Urinary bladder (tissue), 3 donors: ENCODE measurements at regions not wholly inside any gene's neighbourhood (a gene's known extent, or its start where the extent isn't known, plus 50 kb on each side); places are given as distances from the start of the nearest gene placed in this dataset.

Experiments
- DNase-seq: peaks from one replicate; pipeline ENCODE4 v3.0.0-alpha.2; 2015; ENCODE audit errors: extremely low spot score
- H3K27ac ChIP-seq: one replicate; pipeline ENCODE4 v1.5.1; 2013; ENCODE audit warnings: low read depth, mild to moderate bottlenecking, moderate library complexity
- H3K36me3 ChIP-seq: one replicate; pipeline ENCODE4 v1.6.1; 2013; ENCODE audit warnings: mild to moderate bottlenecking, moderate library complexity; ENCODE audit not compliant: insufficient read depth
- H3K4me1 ChIP-seq: one replicate; pipeline ENCODE4 v1.6.1; 2013; ENCODE audit warnings: mild to moderate bottlenecking, moderate library complexity; ENCODE audit not compliant: insufficient read depth
- H3K4me3 ChIP-seq: one replicate; pipeline ENCODE4 v1.5.1; 2013; ENCODE audit warnings: low read depth, low read length
- WGBS: extraction: QIAGEN DNeasy Blood & Tissue Kit; methylation state at CpG from one replicate; pipeline ENCODE4 v1.1.7; 2013; 5-methylcytosine and 5-hydroxymethylcytosine counted together
- donor health status: healthy with polysubstance abuse.
- donor health status: healthy.

DNA sequence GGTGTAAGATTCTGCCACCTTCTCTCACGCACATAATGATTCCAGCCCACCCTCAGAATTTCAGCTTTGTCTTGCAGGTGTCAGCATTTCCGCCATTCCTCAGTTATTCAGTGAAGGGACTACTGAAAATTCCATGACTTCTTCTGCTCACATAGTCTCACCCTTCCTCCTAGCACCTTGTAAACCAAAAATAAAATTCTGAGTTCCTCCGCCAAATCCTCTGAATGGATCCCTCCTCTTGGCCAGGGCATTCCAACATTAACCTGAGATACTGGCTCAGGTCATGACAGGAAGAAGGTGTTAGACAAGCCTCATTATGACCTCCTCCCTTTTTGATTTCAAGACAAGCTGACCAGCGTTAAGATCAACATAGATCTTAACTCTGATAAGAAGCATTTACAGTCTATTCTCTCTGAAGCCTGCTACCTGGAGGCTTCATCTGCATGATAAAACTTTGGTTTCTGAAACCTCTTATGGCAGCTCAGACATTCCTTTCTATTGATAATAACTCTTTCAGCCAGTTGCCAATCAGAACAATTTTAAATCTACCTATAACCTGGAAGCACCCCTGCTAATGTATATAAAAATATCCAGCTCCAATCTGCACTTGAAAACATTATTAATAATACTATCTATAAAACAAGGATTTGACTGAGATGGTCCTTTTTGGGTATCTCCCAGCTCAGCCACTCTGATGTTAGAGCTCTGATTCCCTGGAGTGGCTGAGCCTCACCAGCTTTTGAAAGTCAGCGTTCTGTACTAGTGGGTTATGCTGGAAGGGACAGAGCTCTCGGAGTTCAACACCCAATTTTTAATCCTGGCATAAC lies 136.4 kb upstream of the APCDD1 start:
- Histone ChIP-seq H3K27ac (no peak overlapping the region), H3K4me1 (no peaks in the 10 kb centered on the region), H3K36me3 (no peaks in the 10 kb centered on the region), H3K4me3 (no peak overlapping the region)
- no peak for DNase-seq
- WGBS = 74% methylated on average over 6 of the region's 6 CpGs

DNA sequence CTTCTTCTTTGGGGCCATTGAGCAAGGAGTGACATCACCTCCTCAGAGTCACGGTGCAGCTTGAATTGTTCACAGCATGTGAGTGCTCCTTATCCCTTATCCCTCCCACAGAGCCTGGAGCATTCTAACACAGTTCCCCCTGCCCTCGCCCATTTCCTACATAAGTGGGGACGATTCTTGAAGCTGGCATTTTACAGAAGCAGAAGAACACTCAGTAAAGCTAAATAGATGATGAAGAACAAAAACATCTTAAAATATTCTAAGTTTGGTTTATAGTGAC lies 135.8 kb upstream of the APCDD1 start:
- Histone ChIP-seq H3K27ac (no peak overlapping the region), H3K4me1 (no peaks in the 10 kb centered on the region), H3K36me3 (no peaks in the 10 kb centered on the region), H3K4me3 (no peak overlapping the region)
- 60% methylated on average over 3 of the region's 3 CpGs for WGBS
- no peak for DNase-seq

GRCh38 chr18:10319026-10319425 lies 135.4 kb upstream of the APCDD1 start:
- DNase-seq = no peak
- WGBS = 84% methylated on average over 2 of the region's 2 CpGs
- H3K4me3 ChIP-seq = no peak overlapping the region
- H3K36me3 ChIP-seq = no peaks in the 10 kb centered on the region
- H3K27ac ChIP-seq = no peak overlapping the region
- no peaks in the 10 kb centered on the region for H3K4me1 ChIP-seq

DNA sequence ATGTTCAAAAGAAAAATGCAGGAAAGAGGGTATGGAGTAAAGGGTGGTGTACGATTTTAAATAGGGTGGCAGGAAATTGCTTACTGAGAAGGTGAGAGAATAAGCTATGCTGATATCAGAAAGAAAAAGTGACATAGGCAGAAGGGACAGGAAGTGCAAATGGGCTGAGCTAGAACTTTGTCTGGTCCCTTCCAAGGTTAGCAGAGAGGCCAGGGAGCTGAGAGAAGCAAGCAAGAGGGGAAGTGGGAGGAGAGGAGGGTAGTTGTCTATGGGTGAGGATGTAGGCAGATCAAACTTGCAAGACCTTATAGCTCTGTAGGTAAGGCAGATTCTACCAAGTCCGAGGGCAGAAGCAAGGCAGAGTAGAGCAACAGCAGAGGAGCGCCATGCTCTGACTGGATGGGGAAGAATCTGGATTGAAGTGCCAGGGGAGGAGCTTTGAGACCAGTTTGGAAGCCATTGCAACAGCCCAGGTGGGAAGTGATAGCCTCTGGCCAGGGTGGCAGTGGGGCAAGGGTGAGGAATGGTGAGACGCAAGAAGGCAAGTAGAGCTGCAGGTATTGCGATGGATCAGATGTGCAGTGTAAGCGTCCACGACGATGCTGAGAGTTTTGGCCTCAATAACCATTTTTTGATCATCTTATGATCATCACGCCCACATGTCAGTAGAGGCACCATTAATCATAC lies 134.4 kb upstream of the APCDD1 start:
- H3K4me1 ChIP-seq = no peaks in the 10 kb centered on the region
- H3K27ac ChIP-seq = no peak overlapping the region
- WGBS = 93% methylated on average over 9 of the region's 9 CpGs
- no peaks in the 10 kb centered on the region for H3K36me3 ChIP-seq
- H3K4me3 ChIP-seq = no peak overlapping the region
- no peak for DNase-seq

GRCh38 chr18:10320791-10321190 lies 133.6 kb upstream of the APCDD1 start:
- Histone ChIP-seq H3K4me1 (no peaks in the 10 kb centered on the region), H3K4me3 (no peak overlapping the region), H3K36me3 (no peaks in the 10 kb centered on the region), H3K27ac (no peak overlapping the region)
- DNase-seq = no peak
- 87% methylated on average over 7 of the region's 7 CpGs for WGBS

DNA sequence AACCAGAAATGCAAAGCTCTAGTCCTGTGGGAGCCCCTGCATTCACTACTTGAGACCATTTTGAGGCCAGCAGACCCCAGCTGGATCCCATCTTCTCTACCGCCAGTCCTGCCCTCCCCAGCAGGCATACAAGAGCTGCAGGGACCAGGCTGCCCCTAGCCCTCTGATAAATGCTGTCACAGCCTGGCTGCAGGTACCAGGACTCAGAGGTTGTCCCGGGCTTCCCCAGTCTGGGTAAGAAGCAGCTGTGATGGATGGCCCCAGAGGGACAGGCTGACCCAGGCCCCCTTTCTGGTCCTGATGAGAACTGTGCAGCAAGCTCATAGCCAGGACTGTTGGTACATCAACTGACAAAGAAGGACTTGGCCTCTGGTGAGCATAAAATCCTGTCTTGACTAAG lies 132.9 kb upstream of the APCDD1 start:
- H3K4me1 ChIP-seq = no peaks in the 10 kb centered on the region
- H3K36me3 ChIP-seq = no peaks in the 10 kb centered on the region
- H3K27ac ChIP-seq = no peak overlapping the region
- H3K4me3 ChIP-seq = no peak overlapping the region
- no peak for DNase-seq
- 96% methylated on average over 2 of the region's 2 CpGs for WGBS

DNA sequence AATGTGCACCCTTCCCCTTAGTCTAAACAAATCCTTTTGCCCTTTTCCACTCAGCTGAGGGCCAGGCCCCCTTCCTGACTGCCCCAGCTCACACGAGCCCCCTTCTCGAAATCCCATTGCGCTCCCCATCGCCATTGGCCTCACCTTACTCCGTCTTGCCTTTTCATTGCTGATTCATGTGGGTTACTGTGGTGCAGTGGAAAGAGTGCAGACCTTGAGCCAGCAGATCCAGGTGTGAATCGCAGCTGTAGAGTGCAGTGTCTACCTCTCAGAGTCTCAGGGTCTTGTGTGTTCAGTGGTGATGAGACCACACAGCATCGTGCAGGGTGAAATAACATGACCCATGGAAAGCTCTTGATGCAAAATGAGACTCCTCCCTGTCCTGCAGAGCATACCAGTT lies 132.4 kb upstream of the APCDD1 start:
- Histone ChIP-seq H3K27ac (no peak overlapping the region), H3K4me3 (no peak overlapping the region), H3K36me3 (no peaks in the 10 kb centered on the region), H3K4me1 (no peaks in the 10 kb centered on the region)
- no peak for DNase-seq
- 91% methylated on average over 7 of the region's 7 CpGs for WGBS

GRCh38 chr18:10322435-10322834 lies 132.0 kb upstream of the APCDD1 start:
- Histone ChIP-seq H3K27ac (no peak overlapping the region), H3K4me1 (no peaks in the 10 kb centered on the region), H3K36me3 (no peaks in the 10 kb centered on the region), H3K4me3 (no peak overlapping the region)
- 82% methylated on average over 2 of the region's 2 CpGs for WGBS
- DNase-seq = no peak

DNA sequence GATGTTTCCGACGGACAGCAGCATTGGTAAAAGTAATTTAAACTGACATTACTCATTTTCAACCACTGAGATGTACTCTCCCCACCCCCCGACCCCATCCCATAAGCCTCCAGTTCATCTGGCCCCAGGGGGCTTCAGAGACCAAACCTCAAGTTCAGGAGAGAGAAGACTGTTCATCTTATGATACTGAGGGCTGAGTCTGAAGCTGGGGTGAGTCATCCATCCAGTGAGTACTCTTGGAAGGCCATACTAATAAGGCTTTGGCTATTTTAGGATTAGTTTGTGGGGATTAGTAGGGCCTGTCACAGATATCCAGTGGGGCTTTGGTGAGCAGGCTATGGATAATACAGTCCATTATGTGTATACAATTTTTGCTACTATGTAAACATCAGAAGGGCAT lies 125.3 kb upstream of the APCDD1 start:
- peak overlapping the region; percentile 27 for H3K27ac ChIP-seq
- no peaks in the 10 kb centered on the region for H3K36me3 ChIP-seq
- H3K4me1 ChIP-seq = no peaks in the 10 kb centered on the region
- WGBS = 85% methylated on average over 3 of the region's 3 CpGs
- no peak overlapping the region for H3K4me3 ChIP-seq
- DNase-seq = no peak

DNA sequence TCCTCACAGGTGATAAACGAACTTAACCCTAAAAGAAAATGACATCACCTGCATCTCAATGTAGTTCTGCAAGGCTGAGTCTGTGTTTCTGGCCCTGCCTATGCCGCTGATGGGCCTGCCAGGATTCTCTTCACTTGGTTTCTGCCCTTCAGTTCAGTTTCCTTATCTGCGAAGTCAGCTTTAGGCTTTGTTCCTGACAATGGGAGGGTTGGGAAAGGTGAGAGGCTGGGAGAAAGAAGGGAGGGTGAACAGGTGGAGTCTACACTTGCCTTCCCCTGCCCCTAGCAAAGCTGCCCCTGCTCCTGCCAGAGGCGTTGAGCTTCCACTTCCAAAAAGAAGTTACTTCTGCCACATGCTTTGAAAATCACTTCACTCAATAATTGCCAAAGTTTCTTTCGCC lies 124.0 kb upstream of the APCDD1 start:
- H3K36me3 ChIP-seq = no peaks in the 10 kb centered on the region
- no peak overlapping the region for H3K4me3 ChIP-seq
- no peak overlapping the region for H3K27ac ChIP-seq
- DNase-seq = no peak
- WGBS = 91% methylated on average over 5 of the region's 5 CpGs
- H3K4me1 ChIP-seq = no peaks in the 10 kb centered on the region

GRCh38 chr18:10332452-10332851 lies 122.0 kb upstream of the APCDD1 start:
- no peak overlapping the region for H3K4me3 ChIP-seq
- H3K27ac ChIP-seq = no peak overlapping the region
- 90% methylated on average over 9 of the region's 9 CpGs for WGBS
- no peaks in the 10 kb centered on the region for H3K4me1 ChIP-seq
- no peak for DNase-seq
- H3K36me3 ChIP-seq = no peaks in the 10 kb centered on the region

DNA sequence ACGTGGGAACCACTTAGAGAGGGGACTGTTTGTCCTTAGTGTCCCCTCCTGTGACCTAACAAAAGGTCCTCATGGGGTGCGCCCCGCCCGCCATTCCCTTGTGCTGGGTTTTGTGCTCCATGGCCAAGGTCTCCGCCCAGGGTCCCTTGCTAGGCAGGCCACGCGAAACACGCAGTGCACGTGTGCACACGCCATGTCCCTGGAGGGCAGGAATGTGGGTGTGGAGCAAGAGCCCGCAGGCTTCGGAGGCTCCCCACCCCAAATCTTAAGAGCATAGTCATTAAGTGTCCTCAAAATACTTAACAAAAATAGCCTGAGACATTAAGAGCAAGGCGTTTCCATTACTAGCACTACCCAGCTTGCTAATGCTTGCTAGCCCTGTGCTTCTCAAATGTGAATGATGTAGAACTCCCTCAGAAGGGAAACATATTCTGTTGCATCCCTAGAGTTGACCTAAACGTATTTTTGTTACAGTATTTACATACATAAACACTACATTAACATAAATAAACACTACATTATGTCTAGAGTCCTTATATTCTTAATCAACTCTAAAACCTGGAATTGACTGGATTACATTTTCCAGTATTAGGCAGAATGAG lies 117.6 kb upstream of the APCDD1 start:
- DNase-seq = no peak
- 87% methylated on average over 14 of the region's 14 CpGs for WGBS

DNA sequence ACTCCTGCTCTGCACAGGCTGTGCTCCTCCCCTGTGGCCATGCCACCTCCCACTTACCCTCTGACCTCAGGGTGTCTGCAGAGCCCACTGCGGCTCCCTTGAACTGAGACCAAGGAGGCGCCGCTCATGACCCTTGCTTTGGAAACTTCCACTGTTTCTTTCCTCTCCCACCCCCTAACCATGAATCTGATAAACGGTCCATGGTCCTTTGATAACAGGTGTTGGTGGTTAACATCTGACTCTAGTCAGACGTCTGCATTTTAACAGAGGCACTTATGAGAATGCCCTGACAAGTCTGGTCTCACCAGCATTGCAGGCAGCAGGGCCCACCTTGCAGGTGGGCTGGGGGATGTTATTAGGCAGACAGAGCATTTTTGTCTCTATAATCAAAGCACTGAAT lies 113.6 kb upstream of the APCDD1 start:
- Histone ChIP-seq H3K4me1 (no peaks in the 10 kb centered on the region), H3K27ac (no peak overlapping the region), H3K36me3 (no peaks in the 10 kb centered on the region), H3K4me3 (no peak overlapping the region)
- DNase-seq = no peak
- WGBS = 88% methylated on average over 5 of the region's 5 CpGs

More for the DNA sequence above, 117.6 kb upstream of the APCDD1 start:
- Histone ChIP-seq H3K27ac (no peak overlapping the region), H3K4me1 (no peaks in the 10 kb centered on the region), H3K36me3 (no peaks in the 10 kb centered on the region), H3K4me3 (no peak overlapping the region)

DNA sequence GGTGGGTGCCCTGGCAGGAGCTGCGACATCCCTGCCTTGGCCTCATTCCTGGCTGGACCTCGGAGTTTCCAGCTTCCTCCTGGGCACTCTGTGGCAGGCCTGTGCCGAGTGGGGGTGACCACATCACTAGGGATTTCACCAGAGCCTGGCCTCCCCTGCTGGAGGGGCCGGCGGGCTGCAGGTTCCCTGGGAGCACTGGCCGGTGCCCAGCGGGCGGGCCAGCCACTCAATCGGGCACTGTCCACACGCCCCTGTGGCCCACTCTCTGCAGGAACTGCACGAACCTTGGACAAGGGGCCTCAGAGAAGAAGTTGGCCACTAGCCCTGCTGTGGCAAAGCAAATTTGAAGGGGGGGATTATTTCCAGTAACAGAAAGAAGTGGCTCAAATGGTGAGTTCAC lies 110.7 kb upstream of the APCDD1 start:
- no peak for DNase-seq
- H3K4me3 ChIP-seq = no peak overlapping the region
- no peak overlapping the region for H3K27ac ChIP-seq
- no peaks in the 10 kb centered on the region for H3K4me1 ChIP-seq
- 79% methylated on average over 11 of the region's 11 CpGs for WGBS
- H3K36me3 ChIP-seq = no peaks in the 10 kb centered on the region
